Right atrium auricular region (tissue), 2 donors: ENCODE measurements at regions not wholly inside any gene's neighbourhood (a gene's known extent, or its start where the extent isn't known, plus 50 kb on each side); places are given as distances from the start of the nearest gene placed in this dataset.

Source experiments
- DNase-seq: peaks from one replicate; pipeline ENCODE4 v3.0.0-alpha.2; 2019; ENCODE audit warnings: low spot score
- H3K27ac ChIP-seq, 2 donors: fragments of 200-600 bp; sonication (generic); 1 replicate in 1 of 2; 2 replicates in 1 of 2; pipeline ENCODE4 v1.5.1; 2016 to 2019
- H3K27me3 ChIP-seq, 2 donors: fragments of 200-600 bp; sonication (generic); one replicate each; pipeline versions ENCODE4 v1.5.1 to v1.6.0; 2017 to 2019
- H3K36me3 ChIP-seq: fragments of 200-600 bp; sonication (generic); one replicate; pipeline ENCODE4 v1.5.1; 2016
- H3K4me1 ChIP-seq, 2 donors: fragments of 200-600 bp; sonication (generic); one replicate each; pipeline versions ENCODE4 v1.5.1 to v1.6.0; 2017 to 2019
- H3K4me3 ChIP-seq, 2 donors: fragments of 200-600 bp; sonication (generic); 1 replicate in 1 of 2; 2 replicates in 1 of 2; pipeline ENCODE4 v1.5.1; 2017 to 2019; ENCODE audit warnings: mild to moderate bottlenecking in 1 of 2, moderate library complexity in 1 of 2
- H3K9me3 ChIP-seq, 2 donors: fragments of 200-600 bp; sonication (generic); one replicate each; pipeline ENCODE4 v1.5.1; 2019
- TF ChIP-seq, protein P1 (sequence below), 2 donors: fragments of 200-600 bp; sonication (generic); IDR thresholded peaks; one replicate each; pipeline ENCODE4 v1.5.1; 2019; ENCODE audit warnings: antibody characterized with exemption in 2 of 2

DNA sequence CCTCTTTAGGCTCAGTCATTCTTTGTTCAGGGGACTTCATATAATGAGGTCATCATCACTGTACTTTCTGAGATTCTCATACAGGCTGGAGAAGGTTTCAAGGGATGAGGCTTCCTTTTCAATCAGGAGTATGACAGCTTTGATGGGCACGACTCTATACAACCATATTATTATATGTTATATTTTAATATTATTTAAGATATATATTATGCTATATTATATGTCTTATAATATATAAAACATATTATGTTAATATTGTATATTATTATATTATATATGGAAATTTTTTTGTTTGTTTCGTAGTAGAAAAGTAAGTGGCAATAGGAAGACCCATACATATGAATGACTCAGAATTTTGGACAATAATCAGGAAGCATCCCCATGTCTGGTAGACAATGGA lies 78.0 kb upstream of the GATA6 start:
- TF ChIP-seq, protein P1, sequence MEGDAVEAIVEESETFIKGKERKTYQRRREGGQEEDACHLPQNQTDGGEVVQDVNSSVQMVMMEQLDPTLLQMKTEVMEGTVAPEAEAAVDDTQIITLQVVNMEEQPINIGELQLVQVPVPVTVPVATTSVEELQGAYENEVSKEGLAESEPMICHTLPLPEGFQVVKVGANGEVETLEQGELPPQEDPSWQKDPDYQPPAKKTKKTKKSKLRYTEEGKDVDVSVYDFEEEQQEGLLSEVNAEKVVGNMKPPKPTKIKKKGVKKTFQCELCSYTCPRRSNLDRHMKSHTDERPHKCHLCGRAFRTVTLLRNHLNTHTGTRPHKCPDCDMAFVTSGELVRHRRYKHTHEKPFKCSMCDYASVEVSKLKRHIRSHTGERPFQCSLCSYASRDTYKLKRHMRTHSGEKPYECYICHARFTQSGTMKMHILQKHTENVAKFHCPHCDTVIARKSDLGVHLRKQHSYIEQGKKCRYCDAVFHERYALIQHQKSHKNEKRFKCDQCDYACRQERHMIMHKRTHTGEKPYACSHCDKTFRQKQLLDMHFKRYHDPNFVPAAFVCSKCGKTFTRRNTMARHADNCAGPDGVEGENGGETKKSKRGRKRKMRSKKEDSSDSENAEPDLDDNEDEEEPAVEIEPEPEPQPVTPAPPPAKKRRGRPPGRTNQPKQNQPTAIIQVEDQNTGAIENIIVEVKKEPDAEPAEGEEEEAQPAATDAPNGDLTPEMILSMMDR (IDR thresholded peaks at IDR 0.05), result no peak
- no peak for DNase-seq
- no peaks in the 10 kb centered on the region for H3K9me3 ChIP-seq
- H3K36me3 ChIP-seq, result no peaks in the 10 kb centered on the region
- H3K27me3 ChIP-seq, result no peaks in the 10 kb centered on the region
- no peak overlapping the region for H3K4me3 ChIP-seq
- no peak overlapping the region for H3K27ac ChIP-seq
- peaks cover 0 to 14% of the 10 kb centered on the region in 2 donors for H3K4me1 ChIP-seq

DNA sequence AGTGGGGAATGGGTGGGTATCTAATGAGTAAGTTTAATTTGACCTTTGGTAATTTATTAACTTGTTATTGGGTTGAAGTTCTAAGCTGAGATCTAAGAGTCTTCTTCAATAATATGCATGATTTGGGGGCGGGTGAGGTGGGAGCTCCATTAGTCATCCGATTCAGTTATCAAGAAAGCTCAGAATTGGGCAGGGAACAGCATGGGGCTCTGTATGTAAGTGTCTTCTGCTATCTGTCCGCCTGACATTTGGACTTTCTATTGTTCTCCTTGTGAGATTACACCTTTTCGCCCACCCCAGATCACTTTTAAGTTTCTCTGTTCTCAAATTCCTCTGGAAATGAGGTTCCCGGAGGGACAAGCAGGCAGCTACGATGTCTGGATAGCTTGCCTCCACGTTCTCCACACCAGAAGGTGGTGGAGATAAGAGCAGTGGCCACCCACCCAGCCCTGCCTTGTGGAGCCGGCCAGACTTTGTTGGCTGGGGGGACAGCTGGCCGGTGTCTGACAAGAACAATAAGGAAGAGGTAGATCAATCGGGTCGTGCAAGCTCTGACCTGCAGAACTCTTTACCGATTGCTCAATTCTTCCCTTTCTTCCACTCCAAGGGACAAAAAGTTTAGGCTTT lies 75.5 kb upstream of the GATA6 start:
- H3K27me3 ChIP-seq, result no peaks in the 10 kb centered on the region

DNA sequence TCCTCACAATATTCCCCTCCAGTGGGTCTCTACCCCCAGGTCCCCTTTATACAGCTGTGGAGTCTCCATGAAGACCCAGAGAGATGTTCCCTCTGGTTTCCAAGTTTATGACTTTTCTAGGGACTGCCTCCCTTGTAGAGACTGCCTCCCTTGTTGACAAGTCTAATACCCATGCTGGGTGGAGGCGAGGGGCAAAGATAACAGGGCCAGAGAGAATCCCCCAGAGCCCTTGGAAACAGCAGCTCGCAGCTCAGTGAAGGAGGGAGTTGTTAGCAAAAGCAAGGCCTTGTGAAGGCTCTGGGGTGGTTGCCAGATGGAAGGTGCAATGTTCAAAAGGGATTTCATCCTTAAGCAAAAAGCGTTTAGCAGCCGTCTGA lies 75.0 kb upstream of the GATA6 start:
- Histone ChIP-seq H3K4me1 (peaks cover 0 to 1% of the 10 kb centered on the region in 2 donors), H3K27me3 (no peaks in the 10 kb centered on the region), H3K4me3 (no peak overlapping the region), H3K9me3 (no peaks in the 10 kb centered on the region), H3K27ac (no peak overlapping the region), H3K36me3 (no peaks in the 10 kb centered on the region)
- no peak for DNase-seq
- TF ChIP-seq, protein P1 (IDR thresholded peaks at IDR 0.05), result no peak

More for the DNA sequence above, 75.5 kb upstream of the GATA6 start:
- Histone ChIP-seq H3K36me3 (no peaks in the 10 kb centered on the region), H3K9me3 (no peaks in the 10 kb centered on the region), H3K4me1 (peaks cover 0 to 6% of the 10 kb centered on the region in 2 donors), H3K4me3 (no peak overlapping the region), H3K27ac (no peak overlapping the region)
- DNase-seq, result no peak
- TF ChIP-seq, protein P1 (IDR thresholded peaks at IDR 0.05), result no peak

DNA sequence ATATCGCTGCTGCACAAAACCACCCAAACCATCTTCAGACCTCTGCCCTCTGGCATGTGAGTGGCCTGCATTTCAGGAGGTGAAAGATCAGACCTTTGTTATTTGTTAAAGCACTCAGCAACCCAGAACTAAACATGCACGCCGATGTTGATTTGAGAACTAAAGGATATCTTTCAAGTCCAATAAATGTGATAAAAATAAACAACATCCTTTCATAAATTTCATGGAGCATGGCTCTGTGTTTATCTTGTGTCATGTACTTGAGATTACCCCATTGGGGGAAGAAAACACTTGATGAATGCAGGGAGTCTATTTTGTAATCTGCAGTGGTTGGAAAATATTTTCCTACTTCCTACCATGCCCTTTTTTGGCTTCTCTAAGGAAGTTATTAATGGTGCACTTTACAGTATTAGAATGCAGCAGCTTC lies 70.8 kb upstream of the GATA6 start:
- DNase-seq, result no peak
- H3K9me3 ChIP-seq, result no peaks in the 10 kb centered on the region
- no peak overlapping the region for H3K4me3 ChIP-seq
- TF ChIP-seq, protein P1 (IDR thresholded peaks at IDR 0.05), result no peak
- H3K27ac ChIP-seq, result no peak overlapping the region
- H3K27me3 ChIP-seq, result no peaks in the 10 kb centered on the region
- no peaks in the 10 kb centered on the region for H3K36me3 ChIP-seq
- no peaks in the 10 kb centered on the region for H3K4me1 ChIP-seq

DNA sequence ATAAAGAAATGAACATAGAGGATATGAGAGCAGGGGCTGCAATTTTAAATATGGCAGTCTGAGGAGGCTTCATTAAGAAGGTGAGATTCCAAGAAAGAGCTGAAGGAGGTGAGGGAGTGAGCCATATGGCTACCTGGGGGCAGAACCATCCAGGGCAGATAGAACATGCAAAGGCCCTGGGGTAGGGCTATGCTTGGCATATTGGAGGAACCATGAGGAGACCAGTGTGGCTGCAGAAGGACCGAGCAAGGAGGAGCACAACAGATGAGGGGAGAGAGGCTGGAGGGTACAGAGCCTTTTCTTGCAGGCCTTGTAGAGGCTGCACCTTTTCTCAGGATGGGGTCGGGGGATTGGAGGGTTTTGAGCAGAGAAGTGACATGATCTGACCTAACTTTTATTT lies 69.5 kb upstream of the GATA6 start:
- DNase-seq, result no peak

More for the DNA sequence above, 69.5 kb upstream of the GATA6 start:
- no peaks in the 10 kb centered on the region for H3K9me3 ChIP-seq
- no peaks in the 10 kb centered on the region for H3K4me1 ChIP-seq
- no peak overlapping the region for H3K4me3 ChIP-seq
- H3K27me3 ChIP-seq, result no peaks in the 10 kb centered on the region
- H3K27ac ChIP-seq, result no peak overlapping the region
- H3K36me3 ChIP-seq, result no peaks in the 10 kb centered on the region
- TF ChIP-seq, protein P1 (IDR thresholded peaks at IDR 0.05), result no peak
